ENCODE measurements at regions not wholly inside any gene's neighbourhood (a gene's known extent, or its start where the extent isn't known, plus 50 kb on each side); places are given as distances from the start of the nearest gene placed in this dataset.

GRCh38 chr15:60074181-60074885 lies 70.2 kb downstream of the FOXB1 start:
- Histone ChIP-seq H3K23me2 (ENCODE audit: insufficient read length, low read depth, low read length, poor library complexity, severe bottlenecking) (no peaks in the 10 kb centered on the region), H2BK15ac (ENCODE audit: low read depth, low read length) (no peak overlapping the region), H2AFZ (ENCODE audit: low read length) (no peak overlapping the region), H3K14ac (ENCODE audit: insufficient read depth, low read length) (no peak overlapping the region), H3K4me1 (ENCODE audit: insufficient read depth, low read length) (peaks cover 13% of the 10 kb centered on the region; the same call in 1 of the 2 replicates), H3K79me1 (ENCODE audit: insufficient read depth, low read depth, low read length, poor library complexity, severe bottlenecking) (no peaks in the 10 kb centered on the region), H3K9me3 (ENCODE audit: control insufficient read depth, low read depth, low read length) (no peaks in the 10 kb centered on the region), H2BK5ac (ENCODE audit: insufficient read length, low read length) (no peak overlapping the region), H3K18ac (ENCODE audit: insufficient read length, low read depth, low read length) (no peak overlapping the region), H2BK120ac (ENCODE audit: low read depth, low read length, poor library complexity, severe bottlenecking) (no peak overlapping the region), H2BK20ac (ENCODE audit: low read depth, low read length, poor library complexity, severe bottlenecking) (no peak overlapping the region), H4K91ac (ENCODE audit: insufficient read length, low read depth, low read length) (no peak overlapping the region), H3K56ac (ENCODE audit: insufficient read length, low read depth, low read length) (no peak overlapping the region), H3K4me2 (ENCODE audit: insufficient read depth, insufficient read length, low read length) (no peak overlapping the region), H3K27ac (ENCODE audit: insufficient read length, low read depth, low read length) (no peak overlapping the region), H3K9ac (ENCODE audit: extremely low read depth, insufficient read length, low read length) (no peak overlapping the region), H3K79me2 (ENCODE audit: insufficient read depth, low read length) (no peaks in the 10 kb centered on the region), H3T11ph (ENCODE audit: low read length) (no peak overlapping the region), H3K27me3 (ENCODE audit: insufficient read depth, low read length) (no peaks in the 10 kb centered on the region), H4K5ac (ENCODE audit: insufficient read length, low read depth, low read length) (no peak overlapping the region), H3K23ac (ENCODE audit: insufficient read length, low read depth, low read length) (no peak overlapping the region), H4K20me1 (ENCODE audit: control insufficient read depth, insufficient read depth, insufficient read length) (no peaks in the 10 kb centered on the region), H2AK5ac (ENCODE audit: insufficient read length, low read length) (peak overlapping the region; percentile 8), H3K4ac (ENCODE audit: low read depth, low read length) (no peak overlapping the region), H2BK12ac (ENCODE audit: insufficient read length, low read depth, low read length) (no peak overlapping the region), H4K8ac (replicated peaks; ENCODE audit: insufficient read length, low read depth, low read length) (no peak overlapping the region)
- Mint-ChIP-seq H3K36me3 (ENCODE audit: insufficient read depth in 1 of 3, low read depth in 3 of 3) (peaks cover 0 to 7% (median 2%) of the 10 kb centered on the region in 3 experiments; a peak in 2 of 7 replicates), H3K27me3 (ENCODE audit: low read depth) (peaks cover 4% of the 10 kb centered on the region; the same call in 1 of the 2 replicates), H3K4me1 (peaks cover 56 to 59% of the 10 kb centered on the region in 2 experiments), H3K4me3 (no peak overlapping the region), H3K9me3 (peaks cover 6 to 8% of the 10 kb centered on the region in 2 experiments), H3K27ac (no peak overlapping the region)
- TF ChIP-seq CTCF (conservative IDR thresholded peaks at IDR 0.05) = no peak
- WGBS (ENCODE audit: extremely low coverage, insufficient read length, low lambda C conversion rate) = no CpG with 5 or more reads among the region's 6 CpGs
- DNase-seq = no peak

All from H9 (cell line).